NB4 (cell line): ENCODE measurements at regions not wholly inside any gene's neighbourhood (a gene's known extent, or its start where the extent isn't known, plus 50 kb on each side); places are given as distances from the start of the nearest gene placed in this dataset.

Experiments
- DNase-seq: peaks from one replicate; pipeline ENCODE4 v3.0.0; 2010; ENCODE audit warnings: low read depth
- H3K4me3 ChIP-seq: one replicate; pipeline ENCODE4 v1.5.1; 2011; ENCODE audit warnings: mild to moderate bottlenecking, low read depth, low read length, moderate library complexity
- CTCF ChIP-seq: IDR thresholded peaks from one replicate; pipeline ENCODE4 v1.5.1; 2012; ENCODE audit warnings: low read depth, low read length
- MAX ChIP-seq: IDR thresholded peaks from 2 replicates; pipeline ENCODE4 v1.6.1; 2011; ENCODE audit warnings: low read depth, low read length
- MYC ChIP-seq: IDR thresholded peaks from 2 replicates; pipeline ENCODE4 v1.6.1; 2011; ENCODE audit warnings: low read depth, low read length
- POLR2A ChIP-seq: IDR thresholded peaks from 2 replicates; pipeline ENCODE4 v1.6.1; 2011; ENCODE audit warnings: mild to moderate bottlenecking; ENCODE audit not compliant: insufficient read length; ENCODE audit errors: extremely low read depth

- no peak overlapping the region for H3K4me3 ChIP-seq
- TF ChIP-seq MYC (no peak), MAX (no peak), POLR2A (no peak), CTCF (no peak)
- DNase-seq, result no peak
Observed at GRCh38 chr18:55048892-55049291, 89.6 kb upstream of the CCDC68 start.

- H3K4me3 ChIP-seq, result no peak overlapping the region
- no peak for TF ChIP-seq CTCF
- no peak for TF ChIP-seq MYC
- TF ChIP-seq POLR2A, result no peak
- TF ChIP-seq MAX, result no peak
- no peak for DNase-seq
Observed at GRCh38 chr18:55047546-55047945, 88.3 kb upstream of the CCDC68 start.

GRCh38 chr18:55041366-55041765, 82.1 kb upstream of the CCDC68 start:
- no peak for DNase-seq
- no peak overlapping the region for H3K4me3 ChIP-seq
- no peak for TF ChIP-seq MYC
- no peak for TF ChIP-seq MAX
- TF ChIP-seq POLR2A, result no peak
- TF ChIP-seq CTCF, result no peak

- no peak for DNase-seq
- H3K4me3 ChIP-seq, result no peak overlapping the region
- no peak for TF ChIP-seq MYC
- no peak for TF ChIP-seq CTCF
- no peak for TF ChIP-seq MAX
- no peak for TF ChIP-seq POLR2A
Observed at GRCh38 chr18:55038162-55038561, 78.9 kb upstream of the CCDC68 start.

GRCh38 chr18:55034742-55035141, 75.5 kb upstream of the CCDC68 start:
- TF ChIP-seq POLR2A (no peak), MYC (no peak), CTCF (no peak), MAX (no peak)
- no peak overlapping the region for H3K4me3 ChIP-seq
- no peak for DNase-seq

GRCh38 chr18:55031979-55032378, 72.7 kb upstream of the CCDC68 start:
- no peak overlapping the region for H3K4me3 ChIP-seq
- DNase-seq, result no peak

More at GRCh38 chr18:55031979-55032378, 72.7 kb upstream of the CCDC68 start:
- TF ChIP-seq CTCF (no peak), POLR2A (no peak), MYC (no peak), MAX (no peak)
